DND-41 (cell line): ENCODE measurements at regions not wholly inside any gene's neighbourhood (a gene's known extent, or its start where the extent isn't known, plus 50 kb on each side); places are given as distances from the start of the nearest gene placed in this dataset.
"Not testable (repeated sequence)": the region's sequence is repeated elsewhere in the genome, so short reads cannot be mapped to it uniquely, and the experiment has no call there.

ENCODE experiments used
- CTCF ChIP-seq: IDR thresholded peaks from 2 replicates; pipeline ENCODE4 v1.5.1; 2012; ENCODE audit warnings: borderline replicate concordance, low read length, moderate library complexity, mild to moderate bottlenecking; ENCODE audit not compliant: poor library complexity, severe bottlenecking; ENCODE audit errors: extremely low read depth
- EZH2 ChIP-seq: IDR thresholded peaks from 3 replicates; pipeline ENCODE4 v1.6.1; 2012; ENCODE audit warnings: borderline replicate concordance, low read depth, mild to moderate bottlenecking, moderate library complexity, low read length, inconsistent platforms; ENCODE audit not compliant: severe bottlenecking

- not testable (repeated sequence) for TF ChIP-seq CTCF, EZH2
These were observed 185.6 kb downstream of the TBC1D2B start for GRCh38 chr15:77891862-77892261.
